ENCODE measurements at regions not wholly inside any gene's neighbourhood (a gene's known extent, or its start where the extent isn't known, plus 50 kb on each side); places are given as distances from the start of the nearest gene placed in this dataset.

GRCh38 chr3:16802389-16802788, 82.4 kb upstream of the PLCL2 start:
- DNase-seq (ENCODE audit: extremely low spot score) = no peak
- POLR2A ChIA-PET = no interaction called here
- no peak for TF ChIP-seq L3MBTL2 (conservative IDR thresholded peaks at IDR 0.05)
- TF ChIP-seq BHLHE40 (IDR thresholded peaks at IDR 0.05; ENCODE audit: borderline replicate concordance) = no peak
- no peak for TF ChIP-seq ARNT (IDR thresholded peaks at IDR 0.05)
- TF ChIP-seq ELF4 (IDR thresholded peaks at IDR 0.05) = no peak
- no peak for TF ChIP-seq CTBP1 (IDR thresholded peaks at IDR 0.05; ENCODE audit: borderline replicate concordance)
- no peak for TF ChIP-seq SP1 (IDR thresholded peaks at IDR 0.05)
- TF ChIP-seq HDGF (IDR thresholded peaks at IDR 0.05; ENCODE audit: borderline replicate concordance) = no peak
- TF ChIP-seq FOXM1 (IDR thresholded peaks at IDR 0.05; ENCODE audit: borderline replicate concordance) = no peak
- TF ChIP-seq TARDBP (IDR thresholded peaks at IDR 0.05) = no peak
- no peak for TF ChIP-seq SUZ12 (IDR thresholded peaks at IDR 0.05)
- no peak for TF ChIP-seq FOXK2 (IDR thresholded peaks at IDR 0.05)
- TF ChIP-seq LEF1 (IDR thresholded peaks at IDR 0.05; ENCODE audit: borderline replicate concordance) = no peak
- TF ChIP-seq, protein P1, sequence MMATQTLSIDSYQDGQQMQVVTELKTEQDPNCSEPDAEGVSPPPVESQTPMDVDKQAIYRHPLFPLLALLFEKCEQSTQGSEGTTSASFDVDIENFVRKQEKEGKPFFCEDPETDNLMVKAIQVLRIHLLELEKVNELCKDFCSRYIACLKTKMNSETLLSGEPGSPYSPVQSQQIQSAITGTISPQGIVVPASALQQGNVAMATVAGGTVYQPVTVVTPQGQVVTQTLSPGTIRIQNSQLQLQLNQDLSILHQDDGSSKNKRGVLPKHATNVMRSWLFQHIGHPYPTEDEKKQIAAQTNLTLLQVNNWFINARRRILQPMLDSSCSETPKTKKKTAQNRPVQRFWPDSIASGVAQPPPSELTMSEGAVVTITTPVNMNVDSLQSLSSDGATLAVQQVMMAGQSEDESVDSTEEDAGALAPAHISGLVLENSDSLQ (IDR thresholded peaks at IDR 0.05) = no peak
- TF ChIP-seq NFRKB (IDR thresholded peaks at IDR 0.05) = no peak
- no peak for TF ChIP-seq ZNF384 (IDR thresholded peaks at IDR 0.05)
- TF ChIP-seq FOXA1 (IDR thresholded peaks at IDR 0.05) = no peak
- CTCF ChIA-PET = no interaction called here

DNA sequence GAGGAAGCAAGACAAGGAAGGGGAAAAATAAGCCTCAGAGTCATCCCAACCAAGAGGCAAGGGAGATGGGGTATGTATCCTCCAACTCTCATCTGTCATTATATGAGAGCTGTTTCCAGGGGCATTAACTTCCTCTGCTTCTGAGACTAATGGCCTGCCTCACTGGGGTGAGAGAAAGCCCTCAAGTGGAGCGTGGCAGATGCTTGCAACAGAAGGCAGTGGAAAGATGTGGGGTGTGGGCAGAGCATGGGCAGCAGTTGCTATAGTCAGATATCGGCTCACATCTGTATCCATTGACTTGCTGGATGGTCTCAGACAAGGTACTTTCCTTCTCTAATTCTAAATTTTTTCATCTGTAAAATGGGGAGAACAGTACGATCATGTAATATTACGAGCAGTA, 81.7 kb upstream of the PLCL2 start:
- CTCF ChIA-PET = no interaction called here
- POLR2A ChIA-PET = no interaction called here
- no peak for DNase-seq (ENCODE audit: extremely low spot score)
- TF ChIP-seq ELF4 (IDR thresholded peaks at IDR 0.05) (no peak), FOXK2 (IDR thresholded peaks at IDR 0.05) (no peak), FOXA1 (IDR thresholded peaks at IDR 0.05) (no peak), LEF1 (IDR thresholded peaks at IDR 0.05; ENCODE audit: borderline replicate concordance) (no peak)
- TF ChIP-seq, protein P1 (IDR thresholded peaks at IDR 0.05) = no peak

GRCh38 chr3:16807391-16807790, 77.4 kb upstream of the PLCL2 start:
- TF ChIP-seq FOXM1 (IDR thresholded peaks at IDR 0.05; ENCODE audit: borderline replicate concordance) (no peak), CTBP1 (IDR thresholded peaks at IDR 0.05; ENCODE audit: borderline replicate concordance) (no peak), L3MBTL2 (conservative IDR thresholded peaks at IDR 0.05) (no peak), BHLHE40 (IDR thresholded peaks at IDR 0.05; ENCODE audit: borderline replicate concordance) (no peak), HDGF (IDR thresholded peaks at IDR 0.05; ENCODE audit: borderline replicate concordance) (no peak), SUZ12 (IDR thresholded peaks at IDR 0.05) (no peak), FOXK2 (IDR thresholded peaks at IDR 0.05) (no peak), TARDBP (IDR thresholded peaks at IDR 0.05) (no peak), LEF1 (IDR thresholded peaks at IDR 0.05; ENCODE audit: borderline replicate concordance) (no peak), SP1 (IDR thresholded peaks at IDR 0.05) (no peak)
- TF ChIP-seq, protein P1 (IDR thresholded peaks at IDR 0.05) = no peak
- no peak for DNase-seq (ENCODE audit: extremely low spot score)
- ChIA-PET POLR2A (no interaction called here), CTCF (no interaction called here)

GRCh38 chr3:16808393-16809107, 76.2 kb upstream of the PLCL2 start:
- DNase-seq (ENCODE audit: extremely low spot score) = no peak
- no peak for TF ChIP-seq SP1 (IDR thresholded peaks at IDR 0.05)
- TF ChIP-seq NFRKB (IDR thresholded peaks at IDR 0.05) = no peak
- no peak for TF ChIP-seq TARDBP (IDR thresholded peaks at IDR 0.05)
- no peak for TF ChIP-seq ZNF384 (IDR thresholded peaks at IDR 0.05)
- no peak for TF ChIP-seq FOXM1 (IDR thresholded peaks at IDR 0.05; ENCODE audit: borderline replicate concordance)
- TF ChIP-seq FOXK2 (IDR thresholded peaks at IDR 0.05) = no peak
- no peak for TF ChIP-seq ARNT (IDR thresholded peaks at IDR 0.05)
- no peak for TF ChIP-seq CTBP1 (IDR thresholded peaks at IDR 0.05; ENCODE audit: borderline replicate concordance)
- no peak for TF ChIP-seq SUZ12 (IDR thresholded peaks at IDR 0.05)
- no peak for TF ChIP-seq HDGF (IDR thresholded peaks at IDR 0.05; ENCODE audit: borderline replicate concordance)
- TF ChIP-seq FOXA1 (IDR thresholded peaks at IDR 0.05) = no peak
- TF ChIP-seq BHLHE40 (IDR thresholded peaks at IDR 0.05; ENCODE audit: borderline replicate concordance) = no peak
- no peak for TF ChIP-seq ELF4 (IDR thresholded peaks at IDR 0.05)
- no peak for TF ChIP-seq LEF1 (IDR thresholded peaks at IDR 0.05; ENCODE audit: borderline replicate concordance)
- TF ChIP-seq L3MBTL2 (conservative IDR thresholded peaks at IDR 0.05) = no peak
- TF ChIP-seq, protein P1 (IDR thresholded peaks at IDR 0.05) = no peak
- ChIA-PET CTCF (no interaction called here), POLR2A (no interaction called here)

- CTCF ChIA-PET = no interaction called here
- POLR2A ChIA-PET = no interaction called here
These were observed 75.3 kb upstream of the PLCL2 start for GRCh38 chr3:16809482-16809881.

More at GRCh38 chr3:16809482-16809881, 75.3 kb upstream of the PLCL2 start:
- no peak for DNase-seq (ENCODE audit: extremely low spot score)
- TF ChIP-seq BHLHE40 (IDR thresholded peaks at IDR 0.05; ENCODE audit: borderline replicate concordance) (no peak), TARDBP (IDR thresholded peaks at IDR 0.05) (no peak), ZNF384 (IDR thresholded peaks at IDR 0.05) (no peak), CTBP1 (IDR thresholded peaks at IDR 0.05; ENCODE audit: borderline replicate concordance) (no peak), FOXA1 (IDR thresholded peaks at IDR 0.05) (no peak)
- TF ChIP-seq, protein P1 (IDR thresholded peaks at IDR 0.05) = no peak

All from HEK293T (cell line).